K562 (cell line): ENCODE measurements at regions not wholly inside any gene's neighbourhood (a gene's known extent, or its start where the extent isn't known, plus 50 kb on each side); places are given as distances from the start of the nearest gene placed in this dataset.

ENCODE experiments used
- ATAC-seq: fragments of 200-7000 bp; cut with Tn5 transposase; 3 replicates; pipeline ENCODE4 v1.9.1; 2020; ENCODE audit warnings: moderate library complexity
- BruUV-seq: library from RNA; stranded (reverse); fragments of 400-500 nt; replicated peaks from 2 replicates; lab custom pipeline; 2021; lab: Mats Ljungman, UMichigan
- CTCF ChIA-PET: fragments of 300-600 bp; formaldehyde crosslinking; extraction: SDS; loops from one replicate; lab custom pipeline; 2021; ENCODE audit warnings: low intra/inter-chr PET ratio; lab: Yijun Ruan, JAX
- POLR2A ChIA-PET: fragments of 300-600, 350-650 bp; sonication (Branson Sonifier 250); formaldehyde crosslinking; extraction: SDS; loops from one replicate; lab custom pipeline; 2021; ENCODE audit warnings: antibody characterized with exemption, inconsistent platforms; lab: Yijun Ruan, JAX
- DNase-seq, 4 experiments: peaks; one replicate each; pipeline versions ENCODE4 v3.0.0 to v3.0.0-alpha.2; 2011 to 2018; ENCODE audit warnings: low spot score in 3 of 4, mixed read lengths in 3 of 4; ENCODE audit errors: extremely low read depth in 1 of 4
- FAIRE-seq: peaks from 2 replicates; lab custom pipeline; 2011; peaks lifted over from hg19 to GRCh38; lab: Jason Lieb, UNC
- H2AFZ ChIP-seq: 2 replicates; pipeline ENCODE4 v1.6.0; 2011; ENCODE audit warnings: low read depth, low read length, control low read depth, inconsistent platforms
- H3K27ac ChIP-seq: fragments of 200-600 bp; 3 replicates; pipeline ENCODE4 v1.8.0; 2011; ENCODE audit warnings: low read depth, mild to moderate bottlenecking, control low read depth, inconsistent platforms, low read length, moderate library complexity, mixed read lengths; ENCODE audit errors: extremely low read depth
- H3K27me3 ChIP-seq, 2 experiments: fragments of 300-600 bp in 1 of 2; 2 replicates in 1 of 2; 3 replicates in 1 of 2; pipeline versions ENCODE4 v1.6.0 to v1.8.0; 2011; ENCODE audit warnings: inconsistent platforms in 2 of 2, low read length in 2 of 2, mild to moderate bottlenecking in 1 of 2, mixed read lengths in 1 of 2, moderate library complexity in 1 of 2; ENCODE audit not compliant: control insufficient read depth in 2 of 2, insufficient read depth in 2 of 2
- H3K36me3 ChIP-seq: fragments of 300-600 bp; 3 replicates; pipeline ENCODE4 v1.8.0; 2011; ENCODE audit warnings: mild to moderate bottlenecking, low read length, inconsistent platforms; ENCODE audit not compliant: control insufficient read depth, insufficient read depth
- H3K4me1 ChIP-seq, 2 experiments: fragments of 200-600 bp in 1 of 2; replicated peaks in 1 of 2; 2 replicates in 1 of 2; 3 replicates in 1 of 2; pipeline versions ENCODE4 v1.5.1 to v1.8.0; 2011; ENCODE audit warnings: inconsistent platforms in 2 of 2, low read length in 2 of 2, mild to moderate bottlenecking in 1 of 2, mixed read lengths in 1 of 2, moderate library complexity in 1 of 2; ENCODE audit not compliant: control insufficient read depth in 2 of 2, insufficient read depth in 2 of 2
- H3K4me2 ChIP-seq: 2 replicates; pipeline ENCODE4 v1.6.1; 2011; ENCODE audit warnings: low read length, control low read depth, inconsistent platforms, mixed read lengths; ENCODE audit not compliant: insufficient read depth
- H3K4me3 ChIP-seq: fragments of 200-600 bp; sonication (generic), shearing (Covaris generic); 2 replicates; pipeline ENCODE4 v1.5.1; 2016; ENCODE audit warnings: control low read depth, inconsistent platforms
- H3K79me2 ChIP-seq: fragments of 200-600 bp; 3 replicates; pipeline ENCODE4 v1.8.0; 2011; ENCODE audit warnings: low read length, inconsistent platforms; ENCODE audit not compliant: control insufficient read depth, insufficient read depth
- H3K9ac ChIP-seq, 2 experiments: 2 replicates each; pipeline versions ENCODE4 v1.6.0 to v1.6.1; 2011; ENCODE audit warnings: low read depth in 2 of 2, low read length in 2 of 2, control low read depth in 1 of 2, inconsistent platforms in 1 of 2, mild to moderate bottlenecking in 1 of 2, mixed read lengths in 1 of 2; ENCODE audit not compliant: insufficient read depth in 1 of 2
- H3K9me1 ChIP-seq: one replicate; pipeline ENCODE4 v1.6.0; 2011; ENCODE audit warnings: inconsistent platforms, mild to moderate bottlenecking, low read length, moderate library complexity; ENCODE audit not compliant: control insufficient read depth, insufficient read depth
- H3K9me3 ChIP-seq: replicated peaks from 2 replicates; pipeline ENCODE4 v1.5.1; 2011; ENCODE audit warnings: low read depth, low read length, inconsistent platforms; ENCODE audit not compliant: control insufficient read depth, insufficient read depth
- H4K20me1 ChIP-seq: replicated peaks from 2 replicates; pipeline ENCODE4 v1.6.1; 2011; ENCODE audit warnings: low read length, inconsistent platforms, mixed read lengths; ENCODE audit not compliant: control insufficient read depth, insufficient read depth
- ASH1L ChIP-seq: fragments of 450-650 bp; IDR thresholded peaks from 2 replicates; pipeline ENCODE4 v1.6.1; 2018; ENCODE audit warnings: borderline replicate concordance, mild to moderate bottlenecking, low read depth; ENCODE audit not compliant: partially characterized antibody
- ATF1 ChIP-seq, 2 experiments: fragments of 450-650 bp in 1 of 2; IDR thresholded peaks; 2 replicates each; pipeline ENCODE4 v1.6.1; 2016; ENCODE audit warnings: missing compliant biosample characterization in 1 of 2, missing genetic modification characterization in 1 of 2
- CEBPG ChIP-seq, 3 experiments: fragments of 200-800 bp in 1 of 3; sonication (Bioruptor generic) in 1 of 3; sonication (generic) in 1 of 3; formaldehyde crosslinking in 1 of 3; IDR thresholded peaks in 2 of 3; conservative IDR thresholded peaks in 1 of 3; 2 replicates each; pipeline versions ENCODE4 v1.6.1 to v1.8.0; 2016 to 2022; ENCODE audit warnings: missing compliant biosample characterization in 2 of 3, missing genetic modification characterization in 2 of 3, mild to moderate bottlenecking in 1 of 3, missing genetic modification reagents in 1 of 3
- CHCHD3 ChIP-seq: fragments of 250-450 bp; sonication (Bioruptor Pico); IDR thresholded peaks from 2 replicates; pipeline ENCODE4 v2.1.2; 2022; ENCODE audit warnings: mild to moderate bottlenecking
- FIP1L1 ChIP-seq: fragments of 200-400 bp; formaldehyde crosslinking; IDR thresholded peaks from 2 replicates; pipeline ENCODE4 v1.6.1; 2018; ENCODE audit warnings: mild to moderate bottlenecking, low read depth, low read length; ENCODE audit not compliant: poor library complexity, severe bottlenecking
- HDAC2 ChIP-seq: fragments of 450-650 bp; IDR thresholded peaks from 2 replicates; pipeline ENCODE4 v1.6.1; 2016; ENCODE audit warnings: mild to moderate bottlenecking
- HDAC8 ChIP-seq: fragments of 450-650 bp; IDR thresholded peaks from 2 replicates; pipeline ENCODE4 v1.6.1; 2016; ENCODE audit warnings: mild to moderate bottlenecking, missing genetic modification characterization, moderate library complexity, missing compliant biosample characterization
- ILF3 ChIP-seq: fragments of 450-650 bp; IDR thresholded peaks from 2 replicates; pipeline ENCODE4 v1.6.1; 2018; ENCODE audit warnings: antibody characterized with exemption, mild to moderate bottlenecking, moderate library complexity, borderline replicate concordance
- KDM5B ChIP-seq: fragments of 200-600 bp; sonication (generic); IDR thresholded peaks from 2 replicates; pipeline ENCODE4 v1.6.1; 2012; ENCODE audit warnings: low read depth, mild to moderate bottlenecking, moderate library complexity, low read length, control low read depth, inconsistent platforms; ENCODE audit not compliant: insufficient replicate concordance
- KHSRP ChIP-seq: fragments of 450-650 bp; IDR thresholded peaks from 2 replicates; pipeline ENCODE4 v1.6.1; 2017
- KLF16 ChIP-seq: IDR thresholded peaks from 2 replicates; pipeline ENCODE4 v1.6.1; 2016; ENCODE audit warnings: antibody characterized with exemption
- MYC ChIP-seq, 2 experiments: fragments of 250-450 bp in 1 of 2; sonication (Bioruptor Pico) in 1 of 2; IDR thresholded peaks; 2 replicates each; pipeline versions ENCODE4 v1.5.1 to v1.6.1; 2012 to 2021; ENCODE audit warnings: low read depth in 2 of 2, borderline replicate concordance in 1 of 2, improper control_type of control experiment in 1 of 2, low read length in 1 of 2, mild to moderate bottlenecking in 1 of 2, moderate library complexity in 1 of 2
- NR1H2 ChIP-seq: sonication (generic); formaldehyde crosslinking; IDR thresholded peaks from 2 replicates; pipeline ENCODE4 v1.4.0; 2020; ENCODE audit warnings: mild to moderate bottlenecking, missing genetic modification reagents
- NUFIP1 ChIP-seq: fragments of 450-650 bp; IDR thresholded peaks from 2 replicates; pipeline ENCODE4 v1.6.1; 2018; ENCODE audit not compliant: partially characterized antibody
- POLR3G ChIP-seq: IDR thresholded peaks from 2 replicates; pipeline ENCODE4 v1.6.1; 2011; ENCODE audit not compliant: insufficient read length, insufficient replicate concordance; ENCODE audit errors: extremely low read depth
- TAL1 ChIP-seq: fragments of 450-650 bp; IDR thresholded peaks from 2 replicates; pipeline ENCODE4 v1.6.1; 2016; ENCODE audit warnings: mild to moderate bottlenecking
- TRIM28 ChIP-seq: fragments of 450-650 bp; IDR thresholded peaks from 2 replicates; pipeline ENCODE4 v1.6.1; 2017
- ZNF124 ChIP-seq: sonication (generic); formaldehyde crosslinking; IDR thresholded peaks from 2 replicates; pipeline ENCODE4 v1.8.1; 2022; ENCODE audit warnings: missing genetic modification reagents
- WGBS: fragments of 100-300 bp; shearing (Covaris generic); methylation state at CpG from one replicate; pipeline ENCODE4 v1.1.6; 2016; ENCODE audit warnings: low coverage, mixed read lengths; ENCODE audit not compliant: insufficient coverage; ENCODE audit errors: missing lambda C conversion rate; 5-methylcytosine and 5-hydroxymethylcytosine counted together
- in situ Hi-C: fragments of 300-500 bp; cut with MboI; formaldehyde crosslinking; loops from 4 replicates; pipeline ENCODE4 v1.15.0; 2018; ENCODE audit warnings: inconsistent platforms, mixed read lengths
- intact Hi-C: fragments of 100-400 bp; cut with micrococcal nuclease; formaldehyde crosslinking; loops from 2 replicates; pipeline ENCODE4 v1.14.2; 2022

GRCh38 chr4:156693557-156693956 is 278.0 kb downstream of the PDGFC start:
- FAIRE-seq (no peak), ATAC-seq (no peak), DNase-seq (no peak)
- no peaks in the 10 kb centered on the region for H3K79me2 ChIP-seq
- H3K9me3 ChIP-seq, result no peaks in the 10 kb centered on the region
- H3K4me2 ChIP-seq, result no peak overlapping the region
- intact Hi-C loops, result no loop called here
- WGBS, result 0% methylated on average over 1 of the region's 1 CpG
- no peak overlapping the region for H3K9ac ChIP-seq
- no peak overlapping the region for H2AFZ ChIP-seq
- no peak for TF ChIP-seq NUFIP1
- TF ChIP-seq FIP1L1, result no peak
- no peak for TF ChIP-seq HDAC2
- TF ChIP-seq ZNF124 (CRISPR knock-in tag), result no peak
- no peak for TF ChIP-seq KHSRP
- TF ChIP-seq TAL1, result no peak
- TF ChIP-seq ASH1L, result no peak
- TF ChIP-seq NR1H2 (CRISPR knock-in tag), result no peak
- no peak for TF ChIP-seq HDAC8
- no peak for TF ChIP-seq KLF16
- no peak for TF ChIP-seq TRIM28
- TF ChIP-seq ATF1 (CRISPR knock-in tag; IDR thresholded peaks at IDR 0.05), result no peak
- TF ChIP-seq ATF1 (tag; IDR thresholded peaks at IDR 0.05), result no peak
- TF ChIP-seq MYC (IDR thresholded peaks at IDR 0.05; ENCODE audit: low read depth, low read length), result no peak
- TF ChIP-seq MYC (CRISPR knock-in tag; IDR thresholded peaks at IDR 0.05; ENCODE audit: borderline replicate concordance, low read depth), result no peak
- no peak for TF ChIP-seq KDM5B
- no peak for TF ChIP-seq CHCHD3 (CRISPR knock-in tag)
- TF ChIP-seq ILF3, result no peak
- no peak for TF ChIP-seq POLR3G
- no peak for TF ChIP-seq CEBPG (CRISPR knock-in tag; IDR thresholded peaks at IDR 0.05)
- no peak for TF ChIP-seq CEBPG (tag; conservative IDR thresholded peaks at IDR 0.05 in 1 of 2, IDR thresholded peaks at IDR 0.05 in 1 of 2)
- H4K20me1 ChIP-seq, result no peaks in the 10 kb centered on the region
- ChIA-PET CTCF (no interaction called here), POLR2A (no interaction called here)
- H3K27ac ChIP-seq, result no peak overlapping the region
- no TSS peak for BruUV-seq
- H3K9me1 ChIP-seq, result no peaks in the 10 kb centered on the region
- no peak overlapping the region for H3K4me3 ChIP-seq
- in situ Hi-C loops, result no loop called here
- no peaks in the 10 kb centered on the region for H3K27me3 ChIP-seq
- no peaks in the 10 kb centered on the region for H3K4me1 ChIP-seq
- H3K36me3 ChIP-seq, result no peaks in the 10 kb centered on the region
